ENCODE measurements at regions not wholly inside any gene's neighbourhood (a gene's known extent, or its start where the extent isn't known, plus 50 kb on each side); places are given as distances from the start of the nearest gene placed in this dataset.

DNA sequence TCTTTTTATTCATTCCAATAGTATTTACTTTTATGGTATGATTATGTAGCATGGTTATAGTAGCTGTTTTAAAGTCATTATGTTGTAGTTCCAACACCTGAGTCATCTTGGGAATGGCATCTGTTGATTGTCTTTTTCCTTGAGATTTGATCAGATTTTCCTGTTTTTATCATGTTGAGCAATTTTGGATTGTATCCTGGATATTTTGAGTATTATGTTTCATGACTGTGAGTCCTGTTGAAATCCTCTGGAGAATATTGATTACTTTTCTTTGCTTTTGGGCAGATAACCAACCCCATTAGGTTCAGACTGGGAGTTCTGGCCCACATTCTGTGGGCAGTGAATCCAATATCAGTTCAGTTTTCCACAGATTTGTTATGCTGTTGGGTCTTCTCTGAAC, 163.2 kb upstream of the SPRED2 start:
- Histone ChIP-seq H2BK5ac (ENCODE audit: low read depth, low read length) (no peak overlapping the region), H4K5ac (ENCODE audit: insufficient read length, low read depth, low read length) (no peak overlapping the region), H2BK20ac (ENCODE audit: low read length) (no peak overlapping the region), H3K9me3 (ENCODE audit: insufficient read depth in 2 of 2, low read depth in 1 of 2, low read length in 1 of 2) (no peaks in the 10 kb centered on the region), H2AK5ac (ENCODE audit: low read depth, low read length) (no peak overlapping the region), H3K27me3 (replicated peaks in 1 of 4; ENCODE audit: control insufficient read depth in 3 of 4, extremely low read depth in 1 of 4, insufficient read depth in 3 of 4, low read length in 3 of 4) (no peaks in the 10 kb centered on the region), H3K27ac (ENCODE audit: low read depth, low read length) (no peak overlapping the region), H3K14ac (ENCODE audit: insufficient read length) (no peak overlapping the region), H2BK12ac (ENCODE audit: low read depth, low read length) (no peak overlapping the region), H3K79me1 (ENCODE audit: low read depth, low read length) (no peaks in the 10 kb centered on the region), H3K18ac (ENCODE audit: extremely low read depth, low read length) (no peak overlapping the region), H2AFZ (ENCODE audit: low read length) (no peak overlapping the region), H3K4me2 (ENCODE audit: insufficient read depth in 1 of 2, low read depth in 2 of 2, low read length in 2 of 2) (no peak overlapping the region), H3K4me3 (ENCODE audit: extremely low read depth in 1 of 4, insufficient read depth in 2 of 4, low read depth in 3 of 4, low read length in 4 of 4) (no peak overlapping the region), H3K79me2 (ENCODE audit: control insufficient read depth in 1 of 2, insufficient read depth in 2 of 2, low read length in 2 of 2) (no peaks in the 10 kb centered on the region), H3K23ac (ENCODE audit: insufficient read length) (no peak overlapping the region), H4K20me1 (replicated peaks in 1 of 2; ENCODE audit: control insufficient read depth in 1 of 2, insufficient read depth in 2 of 2, low read length in 2 of 2) (no peaks in the 10 kb centered on the region), H3K56ac (replicated peaks; ENCODE audit: insufficient read length, low read depth, low read length) (no peak overlapping the region), H2BK15ac (ENCODE audit: low read length) (no peak overlapping the region), H3K4me1 (replicated peaks in 1 of 4; ENCODE audit: control insufficient read depth in 3 of 4, insufficient read depth in 4 of 4, low read length in 3 of 4) (no peaks in the 10 kb centered on the region), H3K23me2 (ENCODE audit: low read depth, low read length) (no peaks in the 10 kb centered on the region), H3K4ac (replicated peaks; ENCODE audit: insufficient read length, low read depth, low read length) (no peak overlapping the region), H3K36me3 (ENCODE audit: control insufficient read depth in 2 of 4, insufficient read depth in 4 of 4, low read length in 3 of 4) (no peaks in the 10 kb centered on the region), H2BK120ac (replicated peaks; ENCODE audit: low read depth, low read length) (no peak overlapping the region), H3K9ac (replicated peaks in 1 of 4; ENCODE audit: extremely low read depth in 1 of 4, low read depth in 3 of 4, low read length in 3 of 4) (no peak overlapping the region), H4K91ac (replicated peaks; ENCODE audit: insufficient read length, low read length) (no peak overlapping the region), H4K8ac (ENCODE audit: extremely low read depth, insufficient read depth, low read length) (no peak overlapping the region)
- FAIRE-seq (no peak), DNase-seq (ENCODE audit: low read depth in 1 of 2, low spot score in 2 of 2) (no peak)
- TF ChIP-seq CBX8 (IDR thresholded peaks at IDR 0.05; ENCODE audit: borderline replicate concordance, low read depth, low read length) = no peak
- POLR2A ChIA-PET (ENCODE audit: partially characterized antibody) = no interaction called here
- CTCF ChIA-PET (ENCODE audit: partially characterized antibody) = no interaction called here
